HG03064 (cell line): ENCODE measurements at regions not wholly inside any gene's neighbourhood (a gene's known extent, or its start where the extent isn't known, plus 50 kb on each side); places are given as distances from the start of the nearest gene placed in this dataset.
"Not testable (repeated sequence)": the region's sequence is repeated elsewhere in the genome, so short reads cannot be mapped to it uniquely, and the experiment has no call there.

Experiments used
- ATAC-seq: cut with Tn5 transposase; IDR thresholded peaks from one replicate; pipeline ENCODE4 v1.9.1; 2021; ENCODE audit warnings: low read depth; ENCODE audit not compliant: unreplicated experiment

DNA sequence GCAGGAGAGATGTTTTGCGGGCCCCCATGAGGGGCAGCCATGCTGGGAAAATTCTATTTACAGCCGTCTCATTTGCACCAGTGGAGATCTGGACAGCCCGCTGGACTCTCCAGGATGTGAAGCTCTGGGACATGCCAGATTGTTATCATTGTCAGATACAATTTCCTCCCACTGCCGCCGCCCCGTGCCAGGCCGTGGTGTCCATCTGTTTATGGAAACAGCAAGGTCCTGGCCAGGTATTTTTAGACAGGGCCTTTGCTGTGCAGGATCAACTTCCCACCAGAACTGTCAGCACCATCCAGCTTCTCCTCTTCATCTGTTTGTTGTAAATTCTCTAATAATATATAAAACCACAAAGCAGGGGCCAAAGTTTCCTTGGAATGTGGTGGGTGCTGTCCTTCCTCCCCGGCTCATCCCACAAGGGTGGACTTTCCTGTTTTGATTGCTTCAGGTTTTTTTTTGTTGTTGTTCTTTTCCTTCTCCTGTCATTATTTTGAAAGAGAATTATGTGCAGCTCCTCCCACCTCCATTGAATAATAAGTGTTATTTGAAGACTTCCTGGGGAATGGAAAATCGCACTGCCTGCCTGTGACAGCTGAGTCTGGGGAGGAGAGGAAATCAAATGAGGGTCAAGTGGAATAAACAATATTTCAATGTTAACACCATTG lies 398.1 kb downstream of the TNS1 start:
- no peak for ATAC-seq

DNA sequence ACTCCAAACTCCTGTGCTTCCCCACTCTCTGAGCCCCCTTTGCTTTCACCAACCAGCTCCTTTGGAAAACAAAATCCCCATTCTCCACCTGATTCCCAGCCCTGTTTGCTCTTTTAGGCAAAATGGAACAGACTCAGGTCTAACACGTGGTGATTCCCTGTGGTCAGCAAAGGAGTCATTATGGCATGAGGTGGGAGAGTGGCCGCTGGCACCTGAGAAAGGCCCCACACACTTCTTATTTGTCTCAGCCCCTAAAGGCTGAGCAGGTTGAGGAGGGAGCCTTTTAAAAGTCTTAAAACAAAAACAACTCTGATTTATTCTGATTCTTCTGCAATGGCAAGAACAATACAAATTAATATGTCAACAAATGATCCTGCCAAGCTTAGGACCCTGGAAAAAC lies 401.2 kb downstream of the TNS1 start:
- ATAC-seq, result no peak

DNA sequence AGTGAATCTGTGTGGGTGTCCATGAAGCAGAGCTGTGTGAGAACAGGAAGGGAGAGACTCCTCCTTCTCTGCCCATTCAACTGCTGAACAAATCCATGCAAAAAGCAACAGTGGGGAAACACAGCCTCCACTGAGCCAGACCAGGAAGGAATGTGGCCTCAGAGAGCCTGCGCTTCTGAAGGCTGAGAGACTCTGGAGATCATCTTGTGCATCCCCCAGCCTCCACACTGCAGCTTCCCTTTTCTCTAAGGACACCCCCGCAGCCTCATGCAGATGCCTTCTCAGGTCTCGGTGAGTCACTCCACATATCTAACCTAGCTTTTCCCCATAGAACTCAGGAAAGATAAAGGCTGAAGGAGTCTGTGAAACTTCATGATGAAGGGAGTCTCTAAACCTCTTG lies 402.9 kb downstream of the TNS1 start:
- ATAC-seq, result no peak

DNA sequence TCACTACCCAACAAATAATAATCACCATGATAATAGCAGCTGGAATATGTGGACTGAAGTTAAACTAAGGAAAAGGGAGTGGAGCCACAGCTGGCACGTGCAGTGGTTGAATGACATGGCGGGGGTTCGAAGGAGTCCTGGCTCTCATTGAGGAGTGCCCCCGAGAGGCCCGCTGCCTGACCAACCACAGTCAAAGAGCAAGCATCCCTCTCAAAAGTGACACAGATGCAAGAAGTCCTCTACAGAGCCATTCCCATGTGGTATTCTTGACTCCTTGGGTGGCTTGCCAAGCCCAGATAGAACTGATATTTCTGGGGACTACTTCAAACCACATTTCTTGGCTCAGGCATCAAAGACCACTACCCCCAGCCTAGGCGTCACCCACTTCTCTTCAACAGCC lies 405.1 kb downstream of the TNS1 start:
- no peak for ATAC-seq

DNA sequence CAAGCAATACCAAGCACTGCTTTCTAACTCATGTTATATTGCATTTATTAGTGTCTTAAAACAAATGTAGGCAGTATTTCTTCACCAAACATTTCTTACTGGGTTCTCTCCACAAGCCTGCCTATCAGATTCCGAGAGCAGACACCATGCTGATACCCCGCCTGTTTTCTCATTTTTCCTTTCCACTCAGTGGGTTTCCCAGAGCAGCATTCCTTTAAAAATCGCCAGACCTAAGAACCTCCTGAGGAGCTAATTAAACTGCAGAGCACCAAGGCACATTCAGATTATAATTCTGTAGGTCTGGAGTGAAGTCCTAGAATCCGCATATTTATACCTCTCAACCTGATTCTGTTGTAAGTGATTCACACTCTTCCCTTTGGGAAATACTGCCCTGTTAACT lies 405.6 kb downstream of the TNS1 start:
- ATAC-seq, result no peak

GRCh38 chr2:217593732-217594131 lies 409.1 kb downstream of the TNS1 start:
- ATAC-seq, result no peak

GRCh38 chr2:217588266-217588665 lies 414.5 kb downstream of the TNS1 start:
- no peak for ATAC-seq

DNA sequence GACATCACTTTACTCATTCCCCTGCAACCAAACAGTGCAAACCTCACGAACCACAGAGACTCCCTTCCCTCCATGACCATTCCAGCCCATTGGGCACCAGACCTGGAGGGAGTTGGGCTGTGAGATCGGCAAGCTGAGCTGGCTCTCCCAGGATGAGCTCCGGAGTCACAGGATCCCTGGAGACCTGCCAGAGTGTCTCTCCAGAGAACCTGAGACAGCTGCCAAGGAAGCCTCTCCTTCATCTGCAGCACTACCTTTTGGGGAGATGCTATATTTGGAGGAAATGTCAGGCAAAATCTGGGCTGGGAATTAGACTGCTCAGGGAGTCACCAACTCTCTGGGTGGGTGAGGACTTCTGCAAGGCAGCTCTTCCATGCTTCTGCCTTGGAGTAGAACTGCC lies 417.4 kb downstream of the TNS1 start:
- no peak for ATAC-seq

DNA sequence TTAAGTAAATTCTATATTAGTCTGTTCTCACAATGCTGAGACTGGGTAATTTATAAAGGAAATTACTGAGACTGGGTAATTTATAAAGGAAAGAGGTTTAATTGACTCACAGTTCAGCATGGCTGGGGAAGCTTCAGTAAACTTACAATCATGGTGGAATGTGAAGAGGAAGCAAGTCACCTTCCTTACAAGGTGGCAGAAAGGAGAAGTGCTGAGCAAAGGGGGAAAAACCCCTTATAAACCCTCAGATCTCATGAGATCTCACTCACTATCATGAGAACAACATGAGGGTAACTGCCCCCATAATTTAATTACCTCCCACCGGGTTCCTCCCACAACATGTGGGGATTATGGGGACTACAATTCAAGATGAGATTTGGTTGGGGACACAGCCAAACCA lies 422.4 kb downstream of the TNS1 start:
- ATAC-seq, result not testable (repeated sequence)

GRCh38 chr2:217573571-217573970 lies 429.2 kb downstream of the TNS1 start:
- ATAC-seq, result no peak

DNA sequence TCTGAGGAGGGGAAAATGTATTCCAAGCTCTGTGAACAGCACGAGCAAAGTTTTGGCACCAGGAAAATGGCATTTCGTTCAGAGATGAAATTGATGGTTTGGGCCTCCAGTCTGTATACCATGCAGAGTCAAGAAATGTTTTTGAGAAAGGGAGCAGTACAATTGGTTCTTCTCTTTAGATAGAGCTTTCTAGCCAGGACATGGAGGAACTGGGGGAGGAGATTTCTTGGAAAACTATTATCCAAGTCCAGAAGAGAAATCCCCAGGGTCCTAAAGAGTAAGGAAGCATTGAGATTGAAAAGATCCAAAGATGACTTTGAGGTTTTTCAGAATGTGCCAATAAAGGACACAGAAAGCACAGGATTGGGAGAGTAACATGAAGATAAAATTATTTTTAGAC lies 432.4 kb downstream of the TNS1 start:
- ATAC-seq, result no peak

- no peak for ATAC-seq
Measured at GRCh38 chr2:217568289-217568971, 434.4 kb downstream of the TNS1 start.

GRCh38 chr2:217563565-217563964 lies 439.2 kb downstream of the TNS1 start:
- no peak for ATAC-seq

DNA sequence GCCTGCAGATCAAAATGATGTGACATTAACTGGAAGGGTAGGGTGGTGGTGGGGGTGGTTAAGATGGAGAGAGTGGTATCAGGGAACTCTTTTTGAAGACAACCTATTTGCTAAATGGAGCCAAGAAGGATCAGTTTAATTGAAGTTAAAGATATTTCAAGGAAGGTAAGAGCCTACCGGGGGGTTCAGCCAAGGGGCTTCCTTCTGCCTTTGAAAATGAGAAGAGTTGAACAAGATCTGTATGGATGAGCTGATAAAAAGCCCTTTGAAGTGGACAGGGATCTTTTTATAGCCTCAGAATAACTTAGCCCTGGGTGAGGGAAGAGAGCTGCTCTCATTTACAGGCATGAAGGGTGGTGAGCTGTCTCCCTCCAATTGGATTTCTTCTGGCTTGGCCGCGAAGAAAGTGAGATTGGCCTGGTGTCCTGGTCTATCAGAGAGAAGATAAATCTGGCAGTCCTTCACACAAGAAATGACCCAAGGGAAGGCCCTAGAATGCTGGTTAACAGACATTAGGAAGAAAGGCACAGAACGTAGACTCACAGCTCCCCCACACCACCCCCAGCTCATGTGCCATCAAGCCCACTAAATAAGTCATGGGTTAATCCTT lies 439.8 kb downstream of the TNS1 start:
- ATAC-seq, result no peak

- ATAC-seq, result no peak
Measured at GRCh38 chr2:217559084-217559483, 443.7 kb downstream of the TNS1 start.

DNA sequence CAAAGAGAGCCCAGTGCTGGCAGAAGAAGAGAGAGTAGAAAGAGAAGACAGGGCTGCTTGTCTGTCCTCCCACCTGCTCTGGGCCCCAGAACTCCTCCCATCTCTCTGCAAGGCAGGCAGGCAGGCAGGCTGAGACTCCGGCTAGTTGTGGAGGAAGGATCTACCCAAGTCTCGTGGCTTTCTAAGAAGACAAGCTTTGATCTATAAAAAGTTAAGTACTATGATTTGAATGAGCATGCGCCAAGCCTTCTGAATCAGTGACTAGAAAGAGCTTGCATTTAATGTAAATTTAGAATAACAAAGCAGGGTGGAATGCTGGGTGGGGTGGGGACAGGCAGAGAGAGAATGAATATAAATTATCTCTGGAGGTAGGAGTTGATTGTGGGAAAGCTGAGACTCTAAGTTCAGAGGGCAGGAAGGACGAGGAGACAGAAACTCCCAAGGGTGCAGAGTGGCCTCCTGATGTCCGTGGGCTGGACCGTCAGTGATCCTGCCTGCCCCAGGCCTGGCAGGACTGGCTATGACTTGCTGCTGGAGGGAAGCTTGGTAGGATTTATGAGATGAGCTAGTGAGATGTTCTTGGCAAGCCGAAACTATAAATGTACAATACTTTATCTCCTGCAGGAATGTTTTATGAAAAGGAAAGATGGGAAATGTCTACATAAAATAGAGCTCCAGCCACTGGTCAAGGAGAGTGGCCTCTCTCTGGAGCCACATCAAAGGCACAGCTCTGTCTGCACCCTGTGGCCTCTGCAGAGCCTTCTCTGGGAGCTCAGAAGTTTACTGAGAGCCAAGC lies 447.5 kb downstream of the TNS1 start:
- ATAC-seq, result no peak

GRCh38 chr2:217553679-217554078 lies 449.1 kb downstream of the TNS1 start:
- no peak for ATAC-seq

GRCh38 chr2:217553202-217553601 lies 449.6 kb downstream of the TNS1 start:
- no peak for ATAC-seq

- no peak for ATAC-seq
Measured at GRCh38 chr2:217552081-217552480, 450.7 kb downstream of the TNS1 start.

GRCh38 chr2:217551252-217551899 lies 451.4 kb downstream of the TNS1 start:
- ATAC-seq, result no peak

GRCh38 chr2:217539126-217539525 lies 463.7 kb downstream of the TNS1 start:
- no peak for ATAC-seq
